ENCODE measurements at regions not wholly inside any gene's neighbourhood (a gene's known extent, or its start where the extent isn't known, plus 50 kb on each side); places are given as distances from the start of the nearest gene placed in this dataset.
"Not testable (repeated sequence)": the region's sequence is repeated elsewhere in the genome, so short reads cannot be mapped to it uniquely, and the experiment has no call there.

DNA sequence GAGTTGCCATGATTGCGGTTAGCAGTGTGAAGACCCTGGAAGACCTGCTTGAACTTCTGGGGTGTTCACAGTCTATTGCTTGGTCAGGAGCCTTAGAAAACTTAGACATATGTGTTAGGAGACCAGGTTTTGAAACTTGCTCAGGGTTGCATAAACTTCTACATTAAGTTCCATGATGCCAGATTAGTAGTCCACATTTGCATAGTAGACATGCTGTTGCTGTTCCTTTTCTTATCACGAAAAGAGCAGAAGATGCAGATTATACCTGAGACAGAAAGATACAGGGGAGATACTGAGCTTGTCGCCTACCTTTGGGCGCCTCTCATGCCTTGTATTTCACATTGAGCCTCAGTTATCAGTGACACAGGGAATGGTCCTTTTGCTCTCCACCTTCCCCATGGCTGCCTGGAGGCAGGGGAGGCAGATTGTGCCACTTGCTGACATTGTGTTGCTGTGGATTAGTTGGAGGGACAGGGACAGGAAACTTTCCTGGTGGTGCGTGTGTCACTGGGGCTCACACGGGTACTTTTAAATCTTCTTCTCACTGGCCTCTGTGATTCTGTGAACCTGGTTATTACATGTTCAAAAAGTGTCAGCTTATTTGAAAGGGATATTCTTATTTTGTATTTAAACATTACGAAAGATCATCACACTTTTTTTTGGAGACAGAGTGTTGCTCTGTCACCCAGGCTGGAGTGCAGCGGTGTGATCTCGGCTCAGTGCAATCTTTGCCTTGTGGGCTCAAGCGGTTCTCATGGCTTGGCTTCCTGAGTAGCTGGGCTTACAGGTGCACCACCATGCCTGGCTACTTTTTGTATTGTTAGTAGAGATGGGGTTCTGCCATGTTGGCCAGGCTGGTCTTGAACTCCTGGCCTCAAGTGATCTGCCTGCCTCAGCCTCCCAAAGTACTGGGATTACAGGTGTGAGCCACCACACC lies 82.0 kb downstream of the SRGAP2 start:
- not testable (repeated sequence) for H3K4me3 ChIP-seq (ENCODE audit: low read length in 2 of 2); H3K27me3 ChIP-seq (ENCODE audit: control insufficient read depth in 2 of 2, insufficient read depth in 1 of 2, low read length in 1 of 2); H3K27ac ChIP-seq (ENCODE audit: low read depth in 1 of 2, low read length in 1 of 2); DNase-seq (ENCODE audit: low read depth in 6 of 9, low spot score in 9 of 9); H3K36me3 ChIP-seq (ENCODE audit: control insufficient read depth in 2 of 2, insufficient read depth in 2 of 2, low read length in 1 of 2); H3K9me3 ChIP-seq (ENCODE audit: control insufficient read depth in 2 of 2, insufficient read depth in 1 of 2, low read length in 1 of 2); H3K4me1 ChIP-seq (ENCODE audit: control insufficient read depth in 2 of 2, insufficient read depth in 2 of 2, low read length in 2 of 2)
- 98% methylated on average over 7 of the region's 10 CpGs for WGBS

DNA sequence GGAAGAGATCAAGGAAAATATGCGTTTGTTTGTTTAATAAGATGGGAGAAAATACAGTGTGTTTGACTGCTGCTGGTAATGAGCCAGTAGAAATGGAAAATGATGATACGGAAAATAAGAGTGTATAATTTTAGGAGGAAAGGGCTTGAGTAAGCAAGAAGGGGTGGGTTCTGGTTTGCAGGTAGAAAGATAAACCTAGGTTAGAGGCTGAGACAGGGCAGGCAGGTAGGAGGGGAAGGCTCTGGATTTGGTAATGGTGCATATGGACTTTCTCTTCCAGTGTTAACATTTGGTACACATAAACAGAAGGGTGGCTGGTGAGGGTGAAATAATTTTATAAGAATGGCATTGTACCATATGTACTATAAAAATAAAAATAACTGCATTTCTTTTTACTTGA lies 84.4 kb downstream of the SRGAP2 start:
- H3K36me3 ChIP-seq (ENCODE audit: control insufficient read depth in 2 of 2, insufficient read depth in 2 of 2, low read length in 1 of 2); DNase-seq (ENCODE audit: low read depth in 6 of 9, low spot score in 9 of 9); H3K9me3 ChIP-seq (ENCODE audit: control insufficient read depth in 2 of 2, insufficient read depth in 1 of 2, low read length in 1 of 2); H3K27ac ChIP-seq (ENCODE audit: low read depth in 1 of 2, low read length in 1 of 2); H3K27me3 ChIP-seq (ENCODE audit: control insufficient read depth in 2 of 2, insufficient read depth in 1 of 2, low read length in 1 of 2); H3K4me1 ChIP-seq (ENCODE audit: control insufficient read depth in 2 of 2, insufficient read depth in 2 of 2, low read length in 2 of 2); H3K4me3 ChIP-seq (ENCODE audit: low read length in 2 of 2): not testable (repeated sequence)
- no CpG with 5 or more reads among the region's 2 CpGs for WGBS

DNA sequence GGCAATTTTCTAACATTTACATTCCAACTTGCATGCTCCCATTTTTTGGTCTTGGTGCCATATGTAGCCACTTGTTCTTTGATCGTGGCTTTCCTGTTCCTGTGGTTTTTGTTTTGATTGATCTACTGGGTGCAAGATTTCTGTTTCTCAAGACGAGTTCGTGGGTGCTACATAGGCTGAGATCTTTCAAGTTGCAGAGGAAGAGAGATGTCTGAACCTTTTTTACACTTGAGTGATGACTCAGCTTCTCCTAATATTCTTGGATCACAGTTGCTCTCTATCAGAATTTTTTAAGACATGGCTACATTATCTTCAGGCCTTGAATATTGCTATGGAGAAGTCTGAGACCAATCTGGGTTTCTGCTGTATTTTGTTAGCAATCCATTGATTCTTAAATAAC lies 85.1 kb downstream of the SRGAP2 start:
- not testable (repeated sequence) for H3K4me1 ChIP-seq (ENCODE audit: control insufficient read depth in 2 of 2, insufficient read depth in 2 of 2, low read length in 2 of 2); DNase-seq (ENCODE audit: low read depth in 6 of 9, low spot score in 9 of 9); H3K4me3 ChIP-seq (ENCODE audit: low read length in 2 of 2); H3K27ac ChIP-seq (ENCODE audit: low read depth in 1 of 2, low read length in 1 of 2); H3K36me3 ChIP-seq (ENCODE audit: control insufficient read depth in 2 of 2, insufficient read depth in 2 of 2, low read length in 1 of 2); H3K9me3 ChIP-seq (ENCODE audit: control insufficient read depth in 2 of 2, insufficient read depth in 1 of 2, low read length in 1 of 2); H3K27me3 ChIP-seq (ENCODE audit: control insufficient read depth in 2 of 2, insufficient read depth in 1 of 2, low read length in 1 of 2)
- no CpG with 5 or more reads among the region's 3 CpGs for WGBS

GRCh38 chr1:206297145-206298031 lies 94.0 kb downstream of the SRGAP2 start:
- H3K27me3 ChIP-seq (ENCODE audit: control insufficient read depth in 2 of 2, insufficient read depth in 1 of 2, low read length in 1 of 2); H3K36me3 ChIP-seq (ENCODE audit: control insufficient read depth in 2 of 2, insufficient read depth in 2 of 2, low read length in 1 of 2); H3K4me3 ChIP-seq (ENCODE audit: low read length in 2 of 2); H3K4me1 ChIP-seq (ENCODE audit: control insufficient read depth in 2 of 2, insufficient read depth in 2 of 2, low read length in 2 of 2); H3K9me3 ChIP-seq (ENCODE audit: control insufficient read depth in 2 of 2, insufficient read depth in 1 of 2, low read length in 1 of 2); DNase-seq (ENCODE audit: low read depth in 6 of 9, low spot score in 9 of 9); H3K27ac ChIP-seq (ENCODE audit: low read depth in 1 of 2, low read length in 1 of 2): not testable (repeated sequence)
- WGBS = no CpG with 5 or more reads among the region's 5 CpGs

- not testable (repeated sequence) for H3K4me3 ChIP-seq (ENCODE audit: low read length in 2 of 2); H3K27me3 ChIP-seq (ENCODE audit: control insufficient read depth in 2 of 2, insufficient read depth in 1 of 2, low read length in 1 of 2); DNase-seq (ENCODE audit: low read depth in 6 of 9, low spot score in 9 of 9); H3K36me3 ChIP-seq (ENCODE audit: control insufficient read depth in 2 of 2, insufficient read depth in 2 of 2, low read length in 1 of 2); H3K9me3 ChIP-seq (ENCODE audit: control insufficient read depth in 2 of 2, insufficient read depth in 1 of 2, low read length in 1 of 2); H3K27ac ChIP-seq (ENCODE audit: low read depth in 1 of 2, low read length in 1 of 2); H3K4me1 ChIP-seq (ENCODE audit: control insufficient read depth in 2 of 2, insufficient read depth in 2 of 2, low read length in 2 of 2)
- WGBS = 84% methylated on average over 2 of the region's 4 CpGs
Observed at GRCh38 chr1:206298032-206298392, 94.7 kb downstream of the SRGAP2 start.

DNA sequence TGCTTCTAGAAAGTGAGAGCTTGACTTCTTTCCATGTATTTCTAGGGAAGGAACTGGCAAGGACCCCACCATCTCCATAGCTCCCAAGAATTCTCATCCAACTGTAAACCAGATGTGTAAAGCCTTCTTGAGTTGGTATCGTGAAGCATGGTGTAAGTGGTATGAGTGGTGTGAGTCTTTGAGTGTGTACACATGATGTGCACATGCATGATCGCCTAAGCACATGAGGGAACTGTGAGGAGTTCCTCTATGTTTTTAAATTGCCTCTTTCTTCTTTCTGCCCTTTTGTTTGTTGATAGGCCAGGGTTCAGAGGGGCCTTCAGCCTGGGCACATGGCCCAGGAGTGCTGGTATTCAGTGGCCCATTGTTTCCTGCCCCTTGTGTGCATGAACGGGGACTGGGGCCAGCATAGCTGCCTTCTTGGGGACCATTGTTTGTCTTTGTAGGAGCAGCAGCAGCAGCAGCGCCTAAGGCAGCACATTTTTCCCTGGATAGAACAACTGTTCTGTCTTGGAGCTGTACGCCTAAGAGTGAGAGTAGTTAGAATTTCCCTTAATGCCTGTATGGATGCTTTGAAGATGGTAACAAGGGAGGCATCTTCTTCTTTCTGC lies 95.9 kb downstream of the SRGAP2 start:
- H3K27me3 ChIP-seq (ENCODE audit: control insufficient read depth in 2 of 2, insufficient read depth in 1 of 2, low read length in 1 of 2); DNase-seq (ENCODE audit: low read depth in 6 of 9, low spot score in 9 of 9); H3K36me3 ChIP-seq (ENCODE audit: control insufficient read depth in 2 of 2, insufficient read depth in 2 of 2, low read length in 1 of 2); H3K27ac ChIP-seq (ENCODE audit: low read depth in 1 of 2, low read length in 1 of 2); H3K9me3 ChIP-seq (ENCODE audit: control insufficient read depth in 2 of 2, insufficient read depth in 1 of 2, low read length in 1 of 2); H3K4me3 ChIP-seq (ENCODE audit: low read length in 2 of 2); H3K4me1 ChIP-seq (ENCODE audit: control insufficient read depth in 2 of 2, insufficient read depth in 2 of 2, low read length in 2 of 2): not testable (repeated sequence)
- WGBS = 100% methylated on average over 3 of the region's 5 CpGs

DNA sequence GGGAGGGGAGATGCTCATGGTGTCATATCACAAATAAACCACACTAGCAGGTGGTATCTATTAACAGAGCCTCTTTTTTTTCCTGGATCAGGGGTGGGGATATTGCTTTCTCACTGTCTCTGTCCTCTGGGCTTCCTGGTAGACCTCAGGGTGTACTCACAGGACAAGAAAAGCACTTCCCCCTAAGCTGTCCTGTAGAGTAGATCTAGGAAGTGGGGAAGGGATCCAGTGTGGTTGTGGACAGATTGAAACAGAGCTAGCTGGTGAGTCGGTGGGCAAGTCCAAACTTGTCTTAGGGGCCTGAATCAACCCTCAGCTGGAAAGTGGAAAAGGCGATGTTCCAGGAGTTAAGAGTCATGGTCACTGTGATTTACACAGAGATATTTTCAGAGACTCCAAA lies 96.6 kb downstream of the SRGAP2 start:
- no CpG with 5 or more reads among the region's 2 CpGs for WGBS
- H3K9me3 ChIP-seq (ENCODE audit: control insufficient read depth in 2 of 2, insufficient read depth in 1 of 2, low read length in 1 of 2); DNase-seq (ENCODE audit: low read depth in 6 of 9, low spot score in 9 of 9); H3K4me3 ChIP-seq (ENCODE audit: low read length in 2 of 2); H3K27ac ChIP-seq (ENCODE audit: low read depth in 1 of 2, low read length in 1 of 2); H3K4me1 ChIP-seq (ENCODE audit: control insufficient read depth in 2 of 2, insufficient read depth in 2 of 2, low read length in 2 of 2); H3K27me3 ChIP-seq (ENCODE audit: control insufficient read depth in 2 of 2, insufficient read depth in 1 of 2, low read length in 1 of 2); H3K36me3 ChIP-seq (ENCODE audit: control insufficient read depth in 2 of 2, insufficient read depth in 2 of 2, low read length in 1 of 2): not testable (repeated sequence)

DNA sequence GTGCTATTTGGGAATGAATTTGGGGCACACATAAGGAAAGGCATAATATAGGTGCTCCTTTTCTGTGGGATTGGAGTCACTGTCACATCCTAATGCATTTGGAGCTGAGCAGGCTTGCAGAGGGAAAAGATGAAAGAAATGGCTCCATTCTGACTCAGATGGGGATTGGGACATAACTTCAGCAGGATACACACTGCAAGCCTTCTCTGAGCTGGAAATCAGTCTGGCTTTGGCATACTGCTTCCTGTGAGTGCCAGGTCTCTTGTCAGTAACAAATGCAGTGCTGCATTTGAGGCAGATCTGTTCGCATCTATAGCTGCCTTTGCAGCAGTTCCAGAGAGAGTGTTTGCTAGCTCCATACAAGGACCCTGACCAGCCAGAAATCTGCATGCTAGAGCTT lies 98.7 kb downstream of the SRGAP2 start:
- WGBS = 89% methylated on average over 1 of the region's 1 CpG
- not testable (repeated sequence) for H3K27me3 ChIP-seq (ENCODE audit: control insufficient read depth in 2 of 2, insufficient read depth in 1 of 2, low read length in 1 of 2); DNase-seq (ENCODE audit: low read depth in 6 of 9, low spot score in 9 of 9)

GRCh38 chr1:206307442-206307841 lies 104.1 kb downstream of the SRGAP2 start:
- not testable (repeated sequence) for H3K4me1 ChIP-seq (ENCODE audit: control insufficient read depth in 2 of 2, insufficient read depth in 2 of 2, low read length in 2 of 2); H3K4me3 ChIP-seq (ENCODE audit: low read length in 2 of 2); H3K27me3 ChIP-seq (ENCODE audit: control insufficient read depth in 2 of 2, insufficient read depth in 1 of 2, low read length in 1 of 2); H3K27ac ChIP-seq (ENCODE audit: low read depth in 1 of 2, low read length in 1 of 2); DNase-seq (ENCODE audit: low read depth in 6 of 9, low spot score in 9 of 9); H3K9me3 ChIP-seq (ENCODE audit: control insufficient read depth in 2 of 2, insufficient read depth in 1 of 2, low read length in 1 of 2); H3K36me3 ChIP-seq (ENCODE audit: control insufficient read depth in 2 of 2, insufficient read depth in 2 of 2, low read length in 1 of 2)
- 94% methylated on average over 10 of the region's 31 CpGs for WGBS

More for the DNA sequence above, 98.7 kb downstream of the SRGAP2 start:
- H3K4me3 ChIP-seq (ENCODE audit: low read length in 2 of 2); H3K27ac ChIP-seq (ENCODE audit: low read depth in 1 of 2, low read length in 1 of 2); H3K36me3 ChIP-seq (ENCODE audit: control insufficient read depth in 2 of 2, insufficient read depth in 2 of 2, low read length in 1 of 2); H3K9me3 ChIP-seq (ENCODE audit: control insufficient read depth in 2 of 2, insufficient read depth in 1 of 2, low read length in 1 of 2); H3K4me1 ChIP-seq (ENCODE audit: control insufficient read depth in 2 of 2, insufficient read depth in 2 of 2, low read length in 2 of 2): not testable (repeated sequence)

Data from thymus (tissue), 11 donors.